Gastrocnemius medialis (tissue), 4 donors: ENCODE measurements at regions not wholly inside any gene's neighbourhood (a gene's known extent, or its start where the extent isn't known, plus 50 kb on each side); places are given as distances from the start of the nearest gene placed in this dataset.

Experiments used
- ATAC-seq, 2 donors: fragments of 150-250 bp; one replicate each; pipeline ENCODE4 v1.9.1; 2016
- DNase-seq, 2 donors: peaks; one replicate each; pipeline ENCODE4 v3.0.0-alpha.2; 2019
- H3K27ac ChIP-seq, 4 donors: fragments of 200-600 bp; sonication (generic); 1 replicate in 1 of 4; 2 replicates in 3 of 4; pipeline ENCODE4 v1.5.1; 2016 to 2018; ENCODE audit warnings: mild to moderate bottlenecking in 2 of 4, moderate library complexity in 1 of 4
- H3K27me3 ChIP-seq, 3 donors: fragments of 200-600 bp; sonication (generic) in 2 of 3; 1 replicate in 1 of 3; 2 replicates in 2 of 3; pipeline versions ENCODE4 v1.5.1 to v1.6.0; 2016 to 2019; ENCODE audit warnings: mild to moderate bottlenecking in 1 of 3, moderate library complexity in 1 of 3
- H3K36me3 ChIP-seq, 2 donors: fragments of 200-600 bp; sonication (generic) in 1 of 2; one replicate each; pipeline ENCODE4 v1.5.1; 2017 to 2018
- H3K4me1 ChIP-seq, 2 donors: fragments of 200-600 bp; sonication (generic) in 1 of 2; one replicate each; pipeline ENCODE4 v1.5.1; 2016 to 2017; ENCODE audit warnings: mild to moderate bottlenecking in 2 of 2
- H3K4me3 ChIP-seq, 4 donors: fragments of 200-600 bp; sonication (generic) in 3 of 4; 1 replicate in 1 of 4; 2 replicates in 3 of 4; pipeline ENCODE4 v1.5.1; 2016 to 2019; ENCODE audit warnings: mild to moderate bottlenecking in 2 of 4
- H3K9me3 ChIP-seq, 3 donors: fragments of 200-600 bp; sonication (generic) in 2 of 3; 1 replicate in 1 of 3; 2 replicates in 2 of 3; pipeline ENCODE4 v1.5.1; 2016 to 2019
- CTCF ChIP-seq, 5 experiments: fragments of 450-650 bp in 3 of 5; fragments of 200-600 bp in 2 of 5; sonication (generic) in 2 of 5; IDR thresholded peaks in 4 of 5; conservative IDR thresholded peaks in 1 of 5; 1 replicate in 4 of 5; 2 replicates in 1 of 5; pipeline ENCODE4 v1.5.1; 2016 to 2019; ENCODE audit warnings: antibody characterized with exemption in 5 of 5, mild to moderate bottlenecking in 3 of 5, moderate library complexity in 3 of 5
- POLR2A ChIP-seq, 2 donors: fragments of 450-650 bp; IDR thresholded peaks; one replicate each; pipeline ENCODE4 v1.6.1; 2017; ENCODE audit warnings: antibody characterized with exemption in 2 of 2, mild to moderate bottlenecking in 2 of 2, moderate library complexity in 2 of 2
- in situ Hi-C, 4 donors: fragments of 200-750 bp; cut with MboI; loops; one replicate each; pipeline versions ENCODE4 v1.15.0 to v1.8.0; 2017; ENCODE audit warnings: low sequenced_read_pairs in 4 of 4
- intact Hi-C: fragments of 100-400 bp; cut with DNase I; formaldehyde crosslinking; loops from one replicate; pipeline ENCODE4 v1.15.1; 2023; ENCODE audit warnings: low total_unique reads

- intact Hi-C loops (loop anchor here (5.0 kb wide), 1 partner anchor 104 kb away; no protein-coding TSS in a partner anchor), in situ Hi-C loops (loop anchor here in 3 of 4 donors (25.0 kb wide), 5 partner anchors 89 to 339 kb away; partner anchors contain the start of gene TARBP1 (in 1 of the 3))
Observed at GRCh38 chr1:234748713-234749112, 138.7 kb upstream of the IRF2BP2 start.

GRCh38 chr1:234748066-234748465 lies 138.1 kb upstream of the IRF2BP2 start:
- H3K4me3 ChIP-seq: no peak overlapping the region
- no peaks in the 10 kb centered on the region for H3K36me3 ChIP-seq
- DNase-seq (no peak), ATAC-seq (no peak)
- in situ Hi-C loops: loop anchor here in 3 of 4 donors (25.0 kb wide), 5 partner anchors 89 to 339 kb away; partner anchors contain the start of gene TARBP1 (in 1 of the 3)
- TF ChIP-seq POLR2A (IDR thresholded peaks at IDR 0.05) (no peak), CTCF (IDR thresholded peaks at IDR 0.05 in 4 of 5, conservative IDR thresholded peaks at IDR 0.05 in 1 of 5) (no peak)
- no peak overlapping the region for H3K27ac ChIP-seq
- no peaks in the 10 kb centered on the region for H3K9me3 ChIP-seq
- H3K4me1 ChIP-seq: peaks cover 8 to 10% of the 10 kb centered on the region in 2 donors
- intact Hi-C loops: loop anchor here (5.0 kb wide), 1 partner anchor 104 kb away; no protein-coding TSS in a partner anchor
- no peaks in the 10 kb centered on the region for H3K27me3 ChIP-seq

More at GRCh38 chr1:234748713-234749112, 138.7 kb upstream of the IRF2BP2 start:
- H3K4me1 ChIP-seq: peaks cover 4 to 5% of the 10 kb centered on the region in 2 donors
- DNase-seq (no peak), ATAC-seq (no peak)
- no peak overlapping the region for H3K27ac ChIP-seq
- H3K9me3 ChIP-seq: no peaks in the 10 kb centered on the region
- no peaks in the 10 kb centered on the region for H3K36me3 ChIP-seq
- no peak overlapping the region for H3K4me3 ChIP-seq
- TF ChIP-seq CTCF (IDR thresholded peaks at IDR 0.05 in 4 of 5, conservative IDR thresholded peaks at IDR 0.05 in 1 of 5) (no peak), POLR2A (IDR thresholded peaks at IDR 0.05) (no peak)
- H3K27me3 ChIP-seq: no peaks in the 10 kb centered on the region

GRCh38 chr1:234746798-234747196 lies 136.8 kb upstream of the IRF2BP2 start:
- intact Hi-C loops: loop anchor here (5.0 kb wide), 1 partner anchor 106 kb away; no protein-coding TSS in a partner anchor
- no peaks in the 10 kb centered on the region for H3K9me3 ChIP-seq
- in situ Hi-C loops: loop anchor here in 3 of 4 donors (25.0 kb wide), 5 partner anchors 91 to 341 kb away; partner anchors contain the start of gene TARBP1 (in 1 of the 3)

GRCh38 chr1:234745844-234746797 lies 136.1 kb upstream of the IRF2BP2 start:
- no peaks in the 10 kb centered on the region for H3K9me3 ChIP-seq
- TF ChIP-seq CTCF (IDR thresholded peaks at IDR 0.05 in 4 of 5, conservative IDR thresholded peaks at IDR 0.05 in 1 of 5) (no peak), POLR2A (IDR thresholded peaks at IDR 0.05) (no peak)
- no peak for DNase-seq
- no peaks in the 10 kb centered on the region for H3K27me3 ChIP-seq
- no peaks in the 10 kb centered on the region for H3K36me3 ChIP-seq
- H3K4me3 ChIP-seq: no peak overlapping the region
- ATAC-seq: no peak
- intact Hi-C loops (loop anchor here (5.0 kb wide), 1 partner anchor 106 kb away; no protein-coding TSS in a partner anchor), in situ Hi-C loops (loop anchor here in 3 of 4 donors (25.0 kb wide), 5 partner anchors 91 to 341 kb away; partner anchors contain the start of gene TARBP1 (in 1 of the 3))
- peaks cover 8 to 10% of the 10 kb centered on the region in 2 donors for H3K4me1 ChIP-seq
- no peak overlapping the region for H3K27ac ChIP-seq

More at GRCh38 chr1:234746798-234747196, 136.8 kb upstream of the IRF2BP2 start:
- no peak for TF ChIP-seq POLR2A (IDR thresholded peaks at IDR 0.05)
- no peak for TF ChIP-seq CTCF (IDR thresholded peaks at IDR 0.05 in 4 of 5, conservative IDR thresholded peaks at IDR 0.05 in 1 of 5)
- H3K27ac ChIP-seq: no peak overlapping the region
- H3K4me1 ChIP-seq: peaks cover 8 to 10% of the 10 kb centered on the region in 2 donors
- ATAC-seq: no peak
- H3K36me3 ChIP-seq: no peaks in the 10 kb centered on the region
- H3K27me3 ChIP-seq: no peaks in the 10 kb centered on the region
- no peak for DNase-seq
- H3K4me3 ChIP-seq: no peak overlapping the region
